HT-29 (cell line): ENCODE measurements at regions not wholly inside any gene's neighbourhood (a gene's known extent, or its start where the extent isn't known, plus 50 kb on each side); places are given as distances from the start of the nearest gene placed in this dataset.
"Not testable (repeated sequence)": the region's sequence is repeated elsewhere in the genome, so short reads cannot be mapped to it uniquely, and the experiment has no call there.

Experiments used
- DNase-seq: peaks from one replicate; pipeline ENCODE4 v3.0.0-alpha.2; 2015; ENCODE audit warnings: low spot score

GRCh38 chr16:48105976-48106375 lies 49.8 kb downstream of the ABCC12 start:
- DNase-seq, result no peak

DNA sequence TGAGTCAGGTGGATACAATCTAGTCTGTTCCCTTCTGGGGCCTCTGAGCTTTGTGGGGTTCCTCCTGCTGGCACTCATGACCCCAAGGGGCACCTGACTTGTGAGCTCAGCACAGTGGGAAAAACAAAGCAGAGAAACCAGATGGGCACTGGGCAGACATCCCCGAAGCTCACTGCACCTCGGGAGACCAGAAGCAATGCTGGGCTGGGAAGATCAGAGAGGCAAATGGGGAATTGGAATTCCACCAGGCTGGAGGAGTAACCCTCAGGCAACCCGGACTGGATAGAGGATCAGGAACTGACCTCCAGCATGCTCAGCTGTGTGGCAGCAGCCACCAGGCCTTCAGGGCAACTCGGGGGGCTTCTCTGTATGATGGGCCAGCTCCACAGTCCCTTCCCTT lies 50.3 kb downstream of the ABCC12 start:
- DNase-seq, result no peak

GRCh38 chr16:48103591-48103990 lies 52.2 kb downstream of the ABCC12 start:
- DNase-seq, result no peak

DNA sequence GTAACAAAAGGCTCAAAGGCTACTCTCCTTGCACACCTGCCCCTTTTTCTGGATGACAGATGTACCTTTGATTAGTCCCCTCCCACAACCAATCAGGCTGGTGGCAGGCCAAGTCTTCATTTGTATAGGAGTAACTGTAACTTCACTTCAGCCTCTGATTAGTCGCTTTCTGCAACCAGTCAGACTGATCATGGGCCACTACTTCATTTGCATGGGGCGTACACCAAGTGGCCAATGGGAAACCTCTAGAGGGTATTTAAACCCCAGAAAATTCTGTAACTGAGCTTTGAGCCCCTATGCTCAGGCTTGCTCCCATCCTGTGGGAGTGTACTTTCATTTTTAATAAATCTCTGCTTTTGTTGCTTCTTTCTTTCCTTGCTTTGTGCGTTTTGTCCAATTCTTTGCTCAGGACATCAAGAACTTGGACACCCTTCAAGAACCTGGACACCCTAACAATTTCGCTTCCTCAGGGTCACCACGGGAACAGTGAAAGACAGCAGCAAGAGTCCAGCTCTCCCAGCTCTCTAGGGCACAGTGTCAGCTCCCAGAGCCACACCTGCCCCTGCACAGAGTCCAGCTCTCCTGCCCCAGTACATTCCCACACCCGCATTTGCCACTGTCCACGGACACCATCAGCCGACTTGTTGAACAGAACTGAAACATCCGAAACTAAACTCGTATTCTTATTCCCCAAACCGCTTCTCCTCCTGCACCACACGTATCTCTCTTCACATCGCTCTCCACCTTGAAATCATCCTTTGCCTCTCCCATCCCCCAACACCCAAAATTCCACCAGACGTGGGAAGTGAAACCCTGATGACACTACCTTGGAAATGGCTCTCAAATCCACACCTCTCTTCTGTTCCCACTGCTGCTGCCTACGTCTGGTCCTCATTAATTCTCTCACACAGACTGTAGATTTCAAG lies 53.4 kb downstream of the ABCC12 start:
- no peak for DNase-seq

DNA sequence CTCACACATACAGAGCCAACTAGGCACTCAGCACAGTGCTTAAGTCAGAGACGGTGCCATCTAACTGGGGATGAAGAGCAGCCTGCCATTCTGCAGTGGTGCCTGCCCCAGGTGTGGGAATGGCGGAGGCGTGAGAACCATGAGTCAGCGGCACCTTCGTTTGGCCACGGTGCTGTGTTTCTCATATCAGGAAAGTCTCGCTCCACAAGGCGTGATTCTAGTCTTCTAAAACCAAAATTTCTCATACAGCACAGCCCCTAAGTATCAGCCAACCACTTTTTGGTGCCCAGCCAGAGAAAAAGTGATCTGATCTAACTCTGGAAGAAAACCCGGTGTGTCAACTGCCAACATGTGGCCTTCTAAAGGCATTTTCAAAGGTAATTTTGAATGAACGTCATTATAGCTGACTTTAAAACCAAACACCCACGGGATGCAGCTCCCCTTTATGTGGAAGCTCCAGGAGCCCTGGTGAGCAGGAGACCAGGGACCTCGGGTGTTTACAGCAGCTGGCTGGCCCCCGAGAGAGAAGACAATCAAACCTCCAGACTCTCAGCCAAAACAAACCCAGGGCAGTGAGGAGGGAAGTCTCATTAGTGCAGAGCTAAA lies 54.6 kb downstream of the ABCC12 start:
- DNase-seq, result no peak

- peak; percentile 12 for DNase-seq
Measured at GRCh38 chr16:48099455-48099854, 56.3 kb downstream of the ABCC12 start.

- no peak for DNase-seq
Measured at GRCh38 chr16:48098472-48098871, 57.3 kb downstream of the ABCC12 start.

DNA sequence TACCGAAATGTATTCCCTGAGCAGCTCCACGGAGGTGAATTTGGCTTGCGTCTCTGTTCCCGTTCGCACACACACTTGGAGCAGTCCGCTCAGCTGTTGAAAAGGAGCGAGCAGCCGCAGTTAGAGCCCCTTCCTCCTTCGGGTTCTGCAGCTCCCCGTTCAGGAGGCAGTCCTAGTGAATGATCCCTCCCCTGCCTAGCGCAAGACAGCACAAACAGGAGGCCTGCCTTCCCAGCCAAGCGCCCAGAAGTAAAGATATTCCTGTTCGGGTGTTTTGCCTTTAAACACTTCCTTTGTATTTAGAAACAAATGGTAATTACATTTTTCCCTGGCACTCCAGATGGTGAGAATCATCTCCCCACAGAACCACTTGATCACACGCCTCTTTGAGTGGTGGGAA lies 64.7 kb downstream of the ABCC12 start:
- no peak for DNase-seq

DNA sequence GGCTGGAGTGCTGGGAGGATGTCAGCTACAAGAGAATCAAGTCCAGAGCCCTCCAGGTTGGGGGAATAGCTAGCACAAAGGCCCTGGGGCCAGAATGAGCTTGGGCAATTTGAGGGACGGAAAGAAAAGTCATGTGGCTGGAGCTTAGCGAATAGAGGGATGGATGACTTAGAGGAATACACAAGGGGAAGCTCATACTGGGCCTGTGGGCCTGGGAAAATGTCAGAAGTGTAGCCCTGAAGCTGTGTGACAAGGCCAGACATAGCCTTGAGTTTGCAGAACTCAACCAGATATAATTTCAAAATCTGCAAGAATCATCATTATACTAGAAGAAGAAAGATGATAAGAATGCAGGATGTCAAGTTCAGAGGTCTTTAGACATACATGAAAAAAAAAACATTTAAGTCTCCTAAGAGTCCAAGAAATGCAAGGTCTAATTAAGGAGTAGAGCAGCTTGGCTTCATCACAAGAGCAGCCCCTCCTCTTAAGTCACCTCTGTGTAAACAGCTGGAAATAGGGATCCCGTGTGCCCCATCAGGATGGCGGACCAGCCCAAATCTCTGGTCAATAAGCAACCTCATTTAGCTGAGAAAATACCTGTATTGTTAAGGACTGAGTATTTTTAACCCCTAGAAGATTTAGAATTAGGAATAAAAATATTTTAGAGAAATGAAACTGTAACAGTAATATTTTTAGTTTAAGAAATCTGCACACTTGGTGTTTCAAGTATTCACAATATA lies 66.6 kb downstream of the ABCC12 start:
- no peak for DNase-seq

- DNase-seq, result no peak
Measured at GRCh38 chr16:48087639-48088038, 68.2 kb downstream of the ABCC12 start.

GRCh38 chr16:48086422-48086821 lies 69.4 kb downstream of the ABCC12 start:
- DNase-seq, result no peak

GRCh38 chr16:48085729-48086128 lies 70.1 kb downstream of the ABCC12 start:
- no peak for DNase-seq

- DNase-seq, result no peak
Measured at GRCh38 chr16:48084826-48085225, 71.0 kb downstream of the ABCC12 start.

DNA sequence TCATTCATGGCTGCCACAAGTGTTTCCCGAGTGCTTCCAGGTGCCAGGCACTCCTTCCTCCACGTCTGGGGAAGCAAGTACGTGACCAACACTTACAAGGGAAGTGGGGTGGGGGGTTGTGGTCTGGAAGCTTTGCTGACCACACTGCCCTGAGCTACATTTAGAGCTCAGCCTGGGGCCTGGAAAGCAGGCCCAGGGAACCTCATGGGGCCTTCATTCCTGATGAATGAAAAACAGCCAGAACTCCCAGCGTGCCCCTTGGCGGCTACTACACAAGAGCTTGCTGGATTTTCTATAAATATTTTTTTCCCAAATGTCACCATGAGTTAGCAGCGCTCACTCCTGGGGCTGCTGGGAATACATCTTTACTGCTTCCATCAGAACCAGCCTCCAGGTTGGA lies 73.3 kb downstream of the ABCC12 start:
- DNase-seq, result no peak

DNA sequence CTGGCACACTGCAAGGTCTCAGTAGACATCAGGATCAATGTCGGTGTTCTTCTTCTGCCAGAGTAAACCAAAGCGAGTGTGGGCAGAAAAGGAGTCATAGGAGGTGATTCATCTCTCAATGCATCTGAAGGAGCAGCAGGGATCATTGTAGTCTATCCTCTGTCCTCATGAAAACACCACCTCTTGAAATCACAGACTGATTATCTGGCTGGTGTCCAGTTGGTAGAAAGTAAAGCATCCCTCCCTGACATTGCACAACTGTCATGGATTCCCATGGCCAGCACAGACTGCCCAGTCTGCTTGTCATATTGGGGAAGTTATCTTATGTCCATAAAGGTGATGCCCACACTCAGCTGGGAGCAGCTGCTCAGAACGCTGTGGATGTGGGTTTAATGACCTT lies 74.1 kb downstream of the ABCC12 start:
- no peak for DNase-seq

DNA sequence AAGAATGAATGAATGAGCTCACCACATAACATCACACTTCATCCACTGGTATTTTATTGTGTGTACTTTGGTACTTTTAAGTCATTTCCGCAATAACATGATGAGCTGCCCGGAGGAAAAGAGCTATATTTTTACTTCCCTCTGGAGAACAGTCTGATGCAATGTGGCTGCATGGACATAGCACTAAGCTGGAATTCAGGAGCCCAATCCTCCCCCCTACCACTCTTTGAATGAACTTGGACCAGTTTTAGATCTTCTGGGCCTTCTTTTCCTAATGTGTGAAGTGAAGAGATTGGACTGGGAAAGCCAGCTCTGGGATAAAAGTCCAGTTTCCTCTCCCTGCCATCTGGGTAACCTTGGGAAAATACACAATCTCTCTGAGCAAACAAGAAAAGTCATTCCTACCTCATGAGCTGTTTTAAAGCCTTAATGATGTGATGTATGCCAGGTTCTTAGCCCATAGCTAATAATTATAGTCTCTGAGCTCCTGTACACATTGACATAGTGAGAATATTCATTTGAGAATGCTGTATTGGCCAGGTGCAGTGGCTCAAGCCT lies 79.3 kb downstream of the ABCC12 start:
- no peak for DNase-seq

DNA sequence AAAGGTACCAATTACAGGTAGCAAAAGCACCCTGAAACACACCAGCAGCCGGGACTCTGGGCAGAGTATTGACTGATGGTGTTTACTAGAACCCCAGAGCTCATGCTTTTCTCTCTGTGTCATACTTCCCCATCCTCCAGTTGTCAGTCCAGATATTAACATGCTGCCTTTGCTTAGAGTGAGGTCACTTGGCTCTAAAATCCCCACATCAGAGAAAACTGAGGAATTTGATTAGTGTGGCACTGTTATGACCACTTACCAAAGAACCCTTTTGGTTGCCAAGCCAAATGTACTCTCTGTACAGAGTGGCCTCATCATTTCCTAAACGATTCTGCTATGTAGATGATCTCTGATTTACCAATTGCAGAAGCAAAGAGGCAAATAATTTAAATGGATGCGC lies 80.4 kb downstream of the ABCC12 start:
- no peak for DNase-seq

- DNase-seq, result no peak
Measured at GRCh38 chr16:48067388-48067787, 88.4 kb downstream of the ABCC12 start.

GRCh38 chr16:48064971-48065370 lies 90.8 kb downstream of the ABCC12 start:
- no peak for DNase-seq

- DNase-seq, result no peak
Measured at GRCh38 chr16:48062681-48063080, 93.1 kb downstream of the ABCC12 start.

DNA sequence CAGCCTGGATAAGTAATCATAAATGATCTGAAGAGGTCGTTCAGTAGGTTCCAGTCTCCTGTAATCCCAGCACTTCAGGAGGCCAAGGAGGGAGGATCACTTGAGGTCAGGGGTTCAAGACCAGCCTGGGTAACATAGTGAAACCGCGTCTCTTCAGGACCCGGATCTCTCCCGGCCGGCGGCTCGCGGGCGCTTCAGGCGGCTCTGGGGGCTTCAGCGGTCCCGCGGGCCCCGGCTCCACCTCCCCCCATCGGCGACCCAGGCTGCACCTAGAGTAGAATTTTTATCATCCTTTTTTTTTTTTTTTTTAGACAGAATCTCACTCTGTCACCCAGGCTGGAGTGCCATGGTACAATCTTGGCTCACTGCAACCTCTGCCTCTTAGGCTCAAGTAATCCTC lies 95.9 kb downstream of the ABCC12 start:
- DNase-seq, result no peak

DNA sequence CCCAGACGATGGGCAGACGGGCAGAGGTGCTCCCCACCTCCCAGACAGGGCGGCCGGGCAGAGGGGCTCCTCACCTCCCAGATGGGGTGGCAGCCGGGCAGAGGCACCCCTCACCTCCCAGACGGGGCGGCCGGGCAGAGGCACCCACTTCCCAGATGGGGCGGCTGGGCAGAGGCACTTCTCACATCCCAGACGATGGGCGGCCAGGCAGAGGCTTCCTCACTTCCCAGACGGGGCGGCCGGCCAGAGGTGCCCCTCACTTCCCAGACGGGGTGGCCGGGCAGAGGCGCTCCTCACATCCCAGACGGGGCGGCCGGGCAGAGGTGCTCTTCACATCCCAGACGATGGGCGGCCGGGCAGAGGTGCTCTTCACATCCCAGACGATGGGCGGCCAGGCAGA lies 96.6 kb downstream of the ABCC12 start:
- not testable (repeated sequence) for DNase-seq
